ENCODE measurements at regions not wholly inside any gene's neighbourhood (a gene's known extent, or its start where the extent isn't known, plus 50 kb on each side); places are given as distances from the start of the nearest gene placed in this dataset.
"Not testable (repeated sequence)": the region's sequence is repeated elsewhere in the genome, so short reads cannot be mapped to it uniquely, and the experiment has no call there.

- peaks cover 3% of the 10 kb centered on the region for H3K9me3 ChIP-seq
- H3K4me1 ChIP-seq: no peaks in the 10 kb centered on the region
- no peaks in the 10 kb centered on the region for H3K36me3 ChIP-seq (ENCODE audit: insufficient read depth in 1 of 2, low read depth in 1 of 2)
- TF ChIP-seq, protein P1, sequence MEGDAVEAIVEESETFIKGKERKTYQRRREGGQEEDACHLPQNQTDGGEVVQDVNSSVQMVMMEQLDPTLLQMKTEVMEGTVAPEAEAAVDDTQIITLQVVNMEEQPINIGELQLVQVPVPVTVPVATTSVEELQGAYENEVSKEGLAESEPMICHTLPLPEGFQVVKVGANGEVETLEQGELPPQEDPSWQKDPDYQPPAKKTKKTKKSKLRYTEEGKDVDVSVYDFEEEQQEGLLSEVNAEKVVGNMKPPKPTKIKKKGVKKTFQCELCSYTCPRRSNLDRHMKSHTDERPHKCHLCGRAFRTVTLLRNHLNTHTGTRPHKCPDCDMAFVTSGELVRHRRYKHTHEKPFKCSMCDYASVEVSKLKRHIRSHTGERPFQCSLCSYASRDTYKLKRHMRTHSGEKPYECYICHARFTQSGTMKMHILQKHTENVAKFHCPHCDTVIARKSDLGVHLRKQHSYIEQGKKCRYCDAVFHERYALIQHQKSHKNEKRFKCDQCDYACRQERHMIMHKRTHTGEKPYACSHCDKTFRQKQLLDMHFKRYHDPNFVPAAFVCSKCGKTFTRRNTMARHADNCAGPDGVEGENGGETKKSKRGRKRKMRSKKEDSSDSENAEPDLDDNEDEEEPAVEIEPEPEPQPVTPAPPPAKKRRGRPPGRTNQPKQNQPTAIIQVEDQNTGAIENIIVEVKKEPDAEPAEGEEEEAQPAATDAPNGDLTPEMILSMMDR (IDR thresholded peaks at IDR 0.05): no peak
- 88 to 95% (median 89%) methylated on average over 1 of the region's 1 CpG for WGBS, 3 donors
- ATAC-seq: no peak
- no peak overlapping the region for H3K27ac ChIP-seq
- no peak overlapping the region for H3K4me3 ChIP-seq
- no peaks in the 10 kb centered on the region for H3K27me3 ChIP-seq (ENCODE audit: insufficient read depth in 3 of 3, low read length in 2 of 3)
- no peak for DNase-seq
- intact Hi-C loops (cut with DNase I): no loop called here
Observed at GRCh38 chr10:89992575-89992974, 291.2 kb downstream of the KIF20B start.

DNA sequence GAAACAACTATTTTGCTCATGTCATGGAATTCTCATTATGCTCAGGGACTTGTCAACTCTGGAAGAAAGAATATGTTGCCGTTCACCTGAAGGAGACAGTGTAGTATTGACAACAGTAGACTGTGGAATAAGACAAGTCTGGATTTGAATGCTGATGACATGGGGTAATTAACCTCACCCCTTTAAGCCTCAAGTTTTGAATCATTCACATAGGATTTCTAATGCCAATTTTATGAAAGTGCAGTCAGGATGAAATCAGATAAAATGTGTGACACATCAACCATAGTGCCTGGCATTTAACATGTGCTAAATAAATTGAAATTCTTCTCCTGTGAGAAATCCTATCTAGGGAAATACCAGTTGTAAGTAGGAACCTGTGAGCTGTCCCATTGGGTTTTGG is 305.8 kb downstream of the KIF20B start:
- Histone ChIP-seq H3K4me3 (no peak overlapping the region), H3K36me3 (ENCODE audit: insufficient read depth in 1 of 2, low read depth in 1 of 2) (no peaks in the 10 kb centered on the region), H3K27ac (no peak overlapping the region), H3K4me1 (no peaks in the 10 kb centered on the region), H3K27me3 (ENCODE audit: insufficient read depth in 3 of 3, low read length in 2 of 3) (no peaks in the 10 kb centered on the region), H3K9me3 (peaks cover 3% of the 10 kb centered on the region)
- no peak for DNase-seq
- no peak for ATAC-seq
- intact Hi-C loops (cut with DNase I): no loop called here
- 78 to 87% (median 82%) methylated on average over 1 of the region's 1 CpG for WGBS, 3 donors
- TF ChIP-seq, protein P1 (IDR thresholded peaks at IDR 0.05): no peak

DNA sequence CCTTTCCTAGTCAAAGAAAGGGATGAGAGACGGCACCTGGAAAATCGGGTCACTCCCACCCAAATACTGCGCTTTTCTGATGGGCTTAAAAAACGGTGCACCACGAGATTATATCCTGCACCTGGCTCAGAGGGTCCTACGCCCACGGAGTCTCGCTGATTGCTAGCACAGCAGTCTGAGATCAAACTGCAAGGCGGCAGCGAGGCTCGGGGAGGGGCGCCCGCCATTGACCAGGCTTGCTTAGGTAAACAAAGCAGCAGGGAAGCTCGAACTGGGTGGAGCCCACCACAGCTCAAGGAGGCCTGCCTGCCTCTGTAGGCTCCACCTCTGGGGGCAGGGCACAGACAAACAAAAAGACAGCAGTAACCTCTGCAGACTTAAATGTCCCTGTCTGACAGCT is 309.9 kb downstream of the KIF20B start:
- WGBS, 3 donors: 62 to 73% (median 66%) methylated on average over 11 to 14 of the region's 14 CpGs
- intact Hi-C loops (cut with DNase I); H3K9me3 ChIP-seq; H3K36me3 ChIP-seq (ENCODE audit: insufficient read depth in 1 of 2, low read depth in 1 of 2); ATAC-seq; DNase-seq; H3K4me3 ChIP-seq; H3K27ac ChIP-seq; H3K27me3 ChIP-seq (ENCODE audit: insufficient read depth in 3 of 3, low read length in 2 of 3); H3K4me1 ChIP-seq: not testable (repeated sequence)

DNA sequence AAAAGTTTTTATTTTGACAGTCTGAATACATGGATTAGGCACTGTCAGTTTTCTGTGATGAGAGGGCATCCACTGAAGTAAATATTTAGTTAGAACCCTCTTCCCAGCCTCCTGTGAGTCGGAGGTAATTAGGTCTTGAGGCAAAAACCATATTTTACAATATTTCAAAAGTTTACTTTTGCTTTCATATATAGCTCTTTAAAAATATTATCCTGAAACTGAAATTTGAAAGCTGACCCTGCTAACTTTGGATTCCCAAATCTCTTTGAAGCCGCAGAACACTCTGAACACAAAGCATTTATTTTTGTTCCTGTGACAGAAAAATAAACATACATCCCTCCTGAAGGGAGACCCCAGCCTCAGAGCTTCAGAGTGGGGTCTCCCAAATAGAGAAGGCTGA is 317.4 kb downstream of the KIF20B start:
- no peaks in the 10 kb centered on the region for H3K27me3 ChIP-seq (ENCODE audit: insufficient read depth in 3 of 3, low read length in 2 of 3)
- ATAC-seq (no peak), DNase-seq (no peak)
- intact Hi-C loops (cut with DNase I): no loop called here
- TF ChIP-seq, protein P1 (IDR thresholded peaks at IDR 0.05): no peak
- no peaks in the 10 kb centered on the region for H3K4me1 ChIP-seq
- H3K9me3 ChIP-seq: no peaks in the 10 kb centered on the region
- H3K4me3 ChIP-seq: no peak overlapping the region
- 61 to 62% (median 61%) methylated on average over 2 of the region's 2 CpGs for WGBS, 3 donors
- H3K36me3 ChIP-seq (ENCODE audit: insufficient read depth in 1 of 2, low read depth in 1 of 2): no peaks in the 10 kb centered on the region
- no peak overlapping the region for H3K27ac ChIP-seq

DNA sequence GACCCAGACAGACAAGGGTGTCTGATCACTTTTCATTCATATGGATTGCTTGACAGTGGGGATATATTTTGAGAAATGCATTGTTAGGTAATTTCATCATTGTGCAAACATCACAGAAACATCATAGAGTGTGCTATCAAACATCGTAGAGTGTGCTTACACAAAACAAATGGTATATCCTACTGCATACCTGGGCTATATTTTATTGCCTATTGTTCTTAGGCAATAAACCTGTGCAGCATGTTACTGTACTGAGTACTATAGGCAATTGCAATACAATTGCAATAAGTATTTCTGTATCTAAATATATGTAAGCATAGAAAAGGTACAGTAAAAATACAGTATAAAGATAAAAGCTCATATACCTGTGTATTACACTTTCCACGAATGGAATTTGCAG is 319.1 kb downstream of the KIF20B start:
- no peaks in the 10 kb centered on the region for H3K27me3 ChIP-seq (ENCODE audit: insufficient read depth in 3 of 3, low read length in 2 of 3)
- WGBS, 3 donors: 80 to 85% (median 83%) methylated on average over 2 of the region's 2 CpGs
- no peak overlapping the region for H3K4me3 ChIP-seq
- no peak overlapping the region for H3K27ac ChIP-seq
- intact Hi-C loops (cut with DNase I): no loop called here
- no peaks in the 10 kb centered on the region for H3K9me3 ChIP-seq
- TF ChIP-seq, protein P1 (IDR thresholded peaks at IDR 0.05): no peak
- no peaks in the 10 kb centered on the region for H3K4me1 ChIP-seq
- no peak for DNase-seq
- ATAC-seq: no peak
- no peaks in the 10 kb centered on the region for H3K36me3 ChIP-seq (ENCODE audit: insufficient read depth in 1 of 2, low read depth in 1 of 2)
